SIG-M5 treated with dmso at 0.1 percent for 504 hours (cell line): ENCODE measurements at regions not wholly inside any gene's neighbourhood (a gene's known extent, or its start where the extent isn't known, plus 50 kb on each side); places are given as distances from the start of the nearest gene placed in this dataset.
"Not testable (repeated sequence)": the region's sequence is repeated elsewhere in the genome, so short reads cannot be mapped to it uniquely, and the experiment has no call there.

Experiments
- DNase-seq: peaks from one replicate; lab custom pipeline; 2025; ENCODE audit not compliant: unreplicated experiment; lab: John Stamatoyannopoulos, UW

DNA sequence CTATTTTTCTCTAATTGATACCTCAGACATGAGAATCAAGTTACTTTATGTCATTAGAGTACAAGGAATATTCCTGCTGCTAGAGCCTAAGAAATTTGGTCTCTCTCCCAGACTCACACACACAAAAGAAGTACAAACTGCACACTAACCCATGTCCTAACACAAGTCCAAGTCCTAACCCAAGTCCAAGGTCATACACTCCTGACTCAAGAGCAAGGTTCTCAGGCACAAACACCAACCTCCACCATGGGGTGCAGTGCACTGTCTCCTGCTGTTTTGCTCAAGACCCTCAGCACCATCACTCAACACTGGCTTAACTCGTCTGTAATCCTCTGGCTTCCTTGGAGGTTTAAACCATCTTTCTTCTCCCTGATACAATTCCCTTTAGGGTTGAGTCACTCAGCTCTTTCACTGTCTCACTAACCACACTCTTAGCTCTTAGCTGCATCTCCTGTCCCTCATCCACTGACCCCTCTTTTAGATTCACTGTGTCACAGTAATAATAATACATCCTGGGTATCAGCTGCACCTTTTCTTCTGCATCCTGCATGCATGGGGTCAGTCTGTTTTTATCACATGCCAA is 129.8 kb downstream of the BCL2L11 start:
- no peak for DNase-seq

DNA sequence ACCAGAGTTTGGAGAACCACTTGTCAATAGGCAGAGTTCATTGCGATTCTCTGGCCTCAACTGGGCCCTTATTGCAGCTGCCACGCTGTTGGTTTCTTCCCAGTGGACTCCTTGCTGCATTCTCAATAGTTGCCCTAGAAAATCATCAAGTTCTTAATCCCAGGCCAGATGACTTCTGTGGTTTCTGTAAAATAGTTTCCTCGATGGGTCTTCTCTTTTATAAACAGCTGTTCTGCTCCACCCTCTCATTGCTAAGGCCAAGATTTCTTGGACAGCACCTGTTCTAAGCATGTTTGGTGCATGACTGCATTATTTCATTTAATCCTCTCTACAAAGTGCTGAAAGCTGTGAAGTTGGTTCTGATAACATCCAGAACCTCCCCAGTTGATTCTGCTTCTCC is 131.0 kb downstream of the BCL2L11 start:
- no peak for DNase-seq

DNA sequence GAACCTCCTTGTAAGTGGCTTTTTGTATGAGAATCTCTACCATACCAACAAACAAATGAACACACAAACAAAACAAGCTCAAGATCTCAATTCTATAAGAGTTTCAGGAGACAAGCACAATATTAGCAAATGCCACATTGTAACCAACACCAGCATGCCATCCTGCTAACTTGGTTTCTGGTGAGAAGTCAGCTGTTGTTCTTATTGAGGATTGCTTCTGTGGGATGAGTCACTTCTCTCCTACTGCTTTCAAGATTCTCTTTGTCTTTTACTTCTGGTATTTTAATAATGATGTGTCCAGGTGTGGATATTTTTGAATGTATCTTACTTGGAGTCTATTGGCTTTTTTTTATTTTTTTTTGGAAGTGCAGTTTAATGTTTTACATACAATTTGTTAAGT is 131.7 kb downstream of the BCL2L11 start:
- DNase-seq = no peak

DNA sequence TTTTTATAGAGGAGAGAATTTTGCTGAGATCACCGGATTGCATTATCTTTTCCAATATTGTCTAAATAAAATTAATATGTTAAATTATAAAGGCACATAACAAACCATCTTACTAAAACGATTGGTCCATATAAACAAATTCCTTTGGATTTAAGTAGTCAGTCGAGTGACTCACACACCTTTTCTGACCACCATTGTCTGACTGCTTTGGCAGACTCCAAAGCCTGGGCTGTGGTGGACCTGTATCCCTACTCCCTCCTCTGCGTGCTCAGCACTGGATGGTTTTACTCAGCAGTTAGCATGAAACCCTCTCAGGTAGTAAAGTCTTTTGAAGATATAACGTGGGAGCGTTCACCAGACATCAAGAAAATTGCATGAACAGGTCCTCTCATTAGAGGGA is 134.2 kb downstream of the BCL2L11 start:
- DNase-seq = not testable (repeated sequence)

DNA sequence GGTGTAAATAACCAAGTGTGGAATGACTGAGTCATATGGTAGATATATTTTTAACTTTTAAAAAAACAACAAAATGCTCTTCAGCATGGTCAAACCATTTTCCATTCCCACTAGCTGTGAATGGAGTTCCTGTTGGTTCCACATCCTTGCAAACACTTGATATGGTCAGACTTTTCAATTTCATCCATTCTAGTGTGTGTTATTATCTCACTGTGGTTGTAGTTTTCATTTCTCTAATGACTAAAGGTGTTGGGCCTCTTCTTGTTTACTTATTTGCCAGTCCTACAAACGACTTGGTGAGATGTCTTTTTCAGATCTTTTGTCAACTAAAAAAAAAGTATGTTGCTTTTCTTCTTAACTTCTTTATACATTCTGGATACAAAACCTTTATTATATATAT is 135.9 kb downstream of the BCL2L11 start:
- not testable (repeated sequence) for DNase-seq

DNA sequence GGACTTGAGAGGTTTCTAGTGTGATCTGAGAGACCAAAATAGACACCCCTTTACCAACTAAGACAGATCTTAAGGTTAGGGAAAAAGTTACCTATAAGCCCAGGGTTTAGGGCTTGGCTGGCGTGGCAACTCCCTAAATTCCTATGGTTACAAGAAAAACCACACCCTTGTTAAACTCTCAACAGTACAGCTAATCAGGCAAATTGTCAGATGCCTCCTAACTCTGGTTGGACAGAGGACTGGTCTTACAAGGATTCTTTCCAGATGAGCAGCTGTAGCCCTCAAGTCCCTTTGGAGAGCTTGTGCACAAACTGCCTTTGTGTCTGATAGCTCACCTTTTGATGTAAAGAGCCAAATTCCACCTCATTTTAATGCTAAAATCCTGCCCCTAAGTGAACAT is 136.9 kb downstream of the BCL2L11 start:
- DNase-seq = not testable (repeated sequence)

DNA sequence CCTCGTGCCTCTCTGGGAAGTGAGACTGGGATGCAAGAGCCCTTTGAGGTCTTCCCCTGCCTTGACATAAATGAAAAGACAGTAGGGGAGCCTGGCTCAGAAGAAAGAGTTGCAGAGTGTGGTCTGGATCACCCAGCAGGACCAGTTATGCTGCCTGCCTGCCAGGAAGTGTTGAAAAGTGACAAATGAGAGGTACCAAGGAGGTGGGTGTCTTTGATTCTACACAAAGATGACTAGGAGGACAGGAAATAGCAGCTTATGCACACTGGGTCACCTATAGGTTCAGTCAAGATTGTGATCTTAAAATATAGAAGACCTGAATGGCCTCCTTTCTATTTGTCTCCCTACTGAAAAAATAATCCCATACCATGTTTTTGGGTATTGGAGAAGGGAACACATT is 137.6 kb downstream of the BCL2L11 start:
- DNase-seq = not testable (repeated sequence)

DNA sequence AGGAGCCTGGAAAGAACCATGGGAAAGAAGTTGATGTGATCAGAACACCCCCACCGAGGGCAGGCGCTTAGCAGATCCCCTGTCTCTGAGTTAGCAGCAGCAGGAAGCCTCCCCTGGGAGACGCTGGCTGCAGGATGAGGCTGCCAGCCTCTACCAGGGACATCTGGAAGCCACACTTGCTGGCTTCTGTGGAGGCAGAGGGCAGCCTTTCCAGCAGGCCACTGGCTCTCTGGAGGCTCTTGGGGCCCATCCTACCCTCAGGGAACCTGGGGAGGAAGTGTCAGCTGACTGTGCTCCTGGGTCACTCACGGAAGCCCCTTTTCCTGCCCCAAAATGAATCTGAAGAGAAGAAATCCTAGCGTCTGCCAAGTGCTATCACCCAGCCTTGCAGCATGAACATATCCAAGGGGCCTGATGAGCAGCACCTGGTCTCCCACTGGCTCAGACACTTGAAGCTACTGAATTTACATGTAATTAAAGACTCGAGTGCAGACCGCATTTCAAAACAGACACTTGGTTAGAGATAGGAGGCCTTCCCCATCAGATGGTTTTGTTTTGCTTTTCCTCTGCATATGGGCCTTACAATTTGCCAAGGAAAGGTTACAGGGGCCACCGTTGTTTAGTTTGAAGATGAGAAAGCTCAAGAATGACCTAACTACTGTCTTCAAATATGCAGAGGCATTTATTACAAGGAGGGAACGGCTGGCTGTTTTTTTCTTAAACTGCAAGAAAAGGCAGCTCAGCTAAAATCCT is 142.1 kb downstream of the BCL2L11 start:
- not testable (repeated sequence) for DNase-seq

DNA sequence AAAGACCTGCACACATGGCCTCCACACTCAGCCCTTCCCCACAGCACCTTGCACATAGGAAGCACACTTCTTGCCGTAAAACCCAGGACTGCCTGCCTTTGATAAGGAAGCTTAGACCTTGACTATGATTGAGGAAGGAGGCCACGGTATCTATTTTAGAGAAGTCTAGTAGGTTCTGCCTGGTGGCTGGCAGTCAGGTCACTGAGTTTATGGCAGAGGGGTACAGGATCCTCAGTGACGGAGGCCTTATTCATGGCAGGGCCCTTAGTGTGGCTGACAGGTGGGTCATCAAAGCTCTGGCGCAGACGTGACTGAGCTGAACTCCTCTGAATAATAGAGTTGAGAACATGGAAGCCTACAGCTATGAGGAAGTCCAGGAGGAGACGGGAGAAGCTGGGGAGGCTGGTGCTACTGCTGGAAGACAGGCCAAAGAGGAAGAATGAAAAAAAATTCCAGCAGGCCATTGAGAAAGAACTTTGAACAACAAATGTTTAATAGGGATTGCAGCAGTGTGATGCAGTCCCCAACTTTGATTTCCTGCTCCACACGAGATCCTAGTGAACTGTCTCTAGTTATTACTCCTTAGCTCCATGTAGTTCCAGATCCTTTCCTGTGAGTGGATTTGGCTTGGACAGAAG is 142.8 kb downstream of the BCL2L11 start:
- not testable (repeated sequence) for DNase-seq

DNA sequence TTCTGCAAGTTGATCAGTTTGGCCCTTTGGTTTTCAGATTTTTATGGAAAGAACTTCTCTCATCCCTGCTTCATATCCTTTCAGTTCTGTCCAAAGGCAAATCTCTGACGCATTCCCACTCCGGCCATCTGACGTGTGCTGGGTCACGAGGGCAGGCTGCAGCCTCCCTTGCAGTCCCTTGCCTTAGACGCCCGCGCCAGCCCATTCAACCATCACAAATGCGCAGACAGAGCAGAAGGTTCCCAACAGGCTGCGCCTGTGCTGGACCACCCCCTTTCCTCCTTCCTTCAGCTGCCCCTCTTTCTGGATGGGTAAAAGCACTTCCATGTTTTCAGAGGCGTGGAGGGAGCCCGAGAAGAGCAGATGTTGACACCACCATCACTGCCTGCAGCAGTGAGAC is 144.2 kb downstream of the BCL2L11 start:
- DNase-seq = not testable (repeated sequence)

DNA sequence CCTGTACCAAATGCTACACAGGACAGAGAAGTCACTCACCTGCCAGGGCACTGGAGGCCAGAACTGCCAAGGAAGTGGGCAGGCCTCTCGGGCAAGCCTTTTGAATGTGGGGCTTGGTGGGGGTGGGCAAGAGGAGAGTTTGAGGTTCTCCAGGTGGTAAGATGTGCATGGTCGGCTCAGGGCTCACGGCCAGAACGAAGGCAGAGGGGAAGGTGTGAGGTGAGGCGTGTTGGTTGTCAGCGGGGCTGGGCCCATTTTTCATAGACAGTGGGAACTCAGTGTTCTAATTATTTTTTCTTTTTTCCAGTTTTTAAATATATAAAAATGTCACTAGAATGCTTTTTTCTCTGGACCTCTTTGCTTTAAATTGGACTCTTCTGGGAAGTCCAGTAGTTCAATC is 145.8 kb downstream of the BCL2L11 start:
- DNase-seq = not testable (repeated sequence)

DNA sequence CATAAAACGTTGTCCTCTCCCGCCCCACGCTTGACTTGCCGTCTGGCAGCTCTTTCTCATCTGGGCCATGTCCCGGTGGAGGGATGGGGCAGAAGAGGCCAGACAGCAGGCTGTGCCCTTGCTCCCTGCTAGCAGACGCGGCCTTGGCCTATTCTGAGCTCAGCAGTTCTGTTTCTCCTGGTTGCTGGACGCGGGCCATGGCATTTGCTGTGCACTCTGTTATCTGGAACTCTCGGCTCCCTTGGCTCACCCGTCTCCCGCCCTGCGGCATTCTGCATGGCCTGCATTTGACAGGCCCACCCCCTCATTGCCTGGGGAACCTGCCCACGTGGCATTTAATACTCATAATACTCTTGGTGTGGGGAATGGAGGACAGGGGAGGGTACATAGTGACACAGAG is 146.3 kb downstream of the BCL2L11 start:
- DNase-seq = not testable (repeated sequence)

DNA sequence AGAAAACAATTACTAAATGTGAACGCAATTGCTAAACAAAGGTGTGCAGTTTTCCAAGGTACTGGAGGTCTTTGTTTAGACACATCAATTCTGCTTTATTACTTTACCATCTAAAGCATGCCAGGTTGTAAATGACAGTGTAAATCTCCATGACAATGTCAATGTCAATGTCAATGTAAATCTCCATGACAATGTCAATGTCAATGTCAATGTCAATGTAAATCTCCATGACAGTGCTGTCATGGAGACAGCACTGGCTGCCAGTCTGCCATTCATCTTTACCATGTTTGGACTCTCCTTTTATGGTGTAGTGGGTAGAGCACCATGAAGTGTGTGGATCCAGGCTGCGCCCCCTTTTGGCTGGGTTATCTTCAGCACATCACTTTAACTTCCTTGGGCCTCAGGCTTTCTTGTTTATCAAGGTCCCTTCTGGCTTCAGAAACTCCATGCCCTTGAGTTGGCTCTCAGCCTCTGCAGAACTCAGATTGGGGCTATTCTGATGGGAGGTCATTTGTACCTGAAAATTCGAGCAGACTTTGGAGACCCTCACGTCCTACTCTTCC is 149.1 kb downstream of the BCL2L11 start:
- DNase-seq = not testable (repeated sequence)

DNA sequence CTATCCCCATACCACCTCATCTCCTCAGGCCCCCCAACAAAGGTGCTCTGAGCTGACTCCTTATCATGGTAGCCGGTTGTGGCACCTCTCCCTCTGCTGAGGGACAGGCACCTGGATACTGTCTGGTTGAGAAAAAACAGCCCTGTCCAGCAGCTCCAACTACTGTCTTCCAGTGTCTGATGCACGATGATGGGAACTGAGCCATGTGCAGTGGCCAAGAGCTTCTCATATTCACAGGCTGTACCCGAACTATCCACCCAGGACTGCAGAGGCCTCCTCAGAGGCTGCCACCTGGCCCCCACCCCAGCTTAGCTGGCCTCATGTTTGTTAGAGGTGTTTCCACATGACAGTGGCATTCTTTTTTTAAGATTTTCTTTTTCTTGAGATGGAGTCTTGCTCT is 149.9 kb downstream of the BCL2L11 start:
- not testable (repeated sequence) for DNase-seq

DNA sequence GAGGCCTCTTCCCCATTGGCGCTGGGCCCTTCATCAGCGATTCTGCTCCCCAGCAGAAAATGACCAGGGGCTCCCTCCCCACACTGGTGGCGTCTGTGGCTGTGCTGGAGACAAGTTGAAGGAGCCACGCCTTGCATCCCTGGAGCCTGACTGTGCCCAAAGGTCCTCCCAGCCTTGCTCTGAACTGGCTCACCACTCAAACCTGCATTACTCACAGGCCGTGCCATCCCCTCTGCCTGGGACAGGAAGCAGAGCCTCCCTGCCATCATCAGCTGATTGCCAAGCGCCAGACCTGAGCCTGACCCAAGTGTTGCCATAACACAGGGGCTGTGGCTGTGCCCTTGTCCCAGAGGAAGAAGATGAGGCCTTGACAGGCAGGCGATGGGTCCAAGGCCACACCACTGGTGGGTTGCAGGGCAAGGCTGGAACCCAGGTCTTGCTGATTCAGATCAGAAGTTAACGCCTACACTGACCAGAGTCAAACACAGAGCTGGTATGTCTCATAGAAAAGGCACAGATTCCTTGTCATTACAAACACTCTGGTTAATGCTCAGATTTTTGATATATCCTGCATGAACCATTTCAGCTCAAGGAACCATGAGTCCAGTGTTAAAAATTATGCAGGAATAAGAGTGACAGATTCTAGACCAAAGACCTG is 151.1 kb downstream of the BCL2L11 start:
- DNase-seq = not testable (repeated sequence)

DNA sequence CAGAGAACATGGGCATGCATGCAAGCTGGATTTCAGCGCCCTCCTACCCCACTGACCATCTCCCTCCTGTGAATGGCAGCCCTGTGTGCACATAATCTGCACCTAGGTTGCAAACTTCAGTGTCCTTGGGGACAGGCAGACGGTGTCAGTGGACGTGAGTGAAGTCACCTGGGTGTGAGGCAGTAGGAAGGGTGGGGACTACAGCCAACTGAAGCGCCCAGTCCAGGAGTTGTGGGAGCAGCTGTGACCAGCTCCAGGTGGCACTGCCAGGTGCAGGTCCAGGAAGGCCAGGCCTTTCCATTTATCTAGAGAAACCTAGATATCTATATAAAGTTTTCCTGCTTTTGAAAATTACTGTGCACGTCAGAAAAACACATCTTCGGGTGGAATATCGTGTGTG is 152.3 kb downstream of the BCL2L11 start:
- not testable (repeated sequence) for DNase-seq

DNA sequence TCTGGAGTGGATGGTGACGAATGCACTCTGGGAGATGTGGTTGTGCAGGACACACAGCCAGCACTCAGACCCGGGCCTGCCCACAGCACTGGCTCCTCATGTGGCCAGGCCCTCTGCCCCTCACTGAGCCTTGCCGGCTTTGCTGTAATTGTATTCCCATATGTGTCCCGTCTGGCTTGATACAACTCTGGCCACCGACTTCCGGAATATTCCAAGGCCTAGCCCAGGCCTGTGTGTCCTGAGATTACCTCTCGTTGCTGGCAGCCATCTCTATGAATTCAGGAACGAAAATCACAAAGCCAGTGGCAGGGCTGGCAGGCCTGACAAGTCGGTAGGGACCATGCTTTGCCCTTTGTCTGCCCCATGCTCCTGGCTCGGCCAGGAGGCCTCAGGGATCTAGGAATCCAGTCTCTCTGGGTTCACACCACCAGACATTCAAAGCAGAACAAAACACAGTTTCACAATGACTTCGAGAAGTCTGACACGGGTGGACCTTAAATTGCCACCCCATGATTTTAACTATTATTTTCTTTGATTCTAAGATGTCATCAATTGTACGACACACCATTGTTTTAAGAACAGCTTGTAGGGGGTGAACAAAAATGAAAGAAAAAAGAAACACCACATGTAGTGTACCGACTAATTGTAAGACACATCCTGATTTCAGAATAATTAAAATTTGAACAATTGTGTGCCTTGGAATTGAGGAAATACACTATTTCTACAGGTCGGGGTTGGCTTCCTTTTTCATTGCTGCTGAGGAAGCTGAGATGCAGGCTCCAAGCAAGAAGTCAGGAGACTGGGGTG is 154.5 kb downstream of the BCL2L11 start:
- DNase-seq = not testable (repeated sequence)

DNA sequence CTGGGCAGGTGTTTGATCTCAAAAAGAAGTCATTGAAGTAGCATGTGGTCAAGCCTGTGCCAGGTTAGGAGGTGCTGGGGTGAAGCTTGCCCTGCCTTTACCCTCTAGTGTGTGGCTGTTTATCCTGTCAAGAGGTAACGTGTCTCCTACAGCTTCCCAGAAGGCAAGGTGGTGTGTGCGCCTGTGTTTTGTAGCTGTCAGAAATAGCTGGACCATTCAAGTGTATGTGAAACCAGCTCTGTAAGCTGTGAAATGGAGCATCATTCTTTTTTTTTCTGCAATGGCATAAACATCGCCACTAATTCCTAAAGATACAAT is 155.1 kb downstream of the BCL2L11 start:
- DNase-seq = not testable (repeated sequence)

DNA sequence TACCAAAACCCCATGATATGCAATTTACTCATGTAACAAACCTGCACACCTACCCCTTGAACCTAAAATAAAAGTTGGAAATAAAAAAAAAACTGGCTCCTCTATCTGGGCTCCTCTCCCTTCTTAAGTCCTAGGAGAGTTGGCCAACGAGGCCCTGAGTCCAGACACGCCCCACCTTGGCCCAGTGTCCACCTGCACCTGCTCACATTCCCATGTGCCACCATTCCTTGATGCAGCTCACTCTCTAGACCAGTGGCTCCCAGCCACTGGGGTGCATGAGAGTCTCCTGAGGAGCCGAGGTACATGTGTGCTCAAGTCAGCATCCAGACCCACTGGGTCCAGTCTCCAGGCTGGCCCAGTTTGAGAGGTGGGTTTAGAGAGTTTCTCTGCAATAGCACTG is 157.4 kb downstream of the BCL2L11 start:
- not testable (repeated sequence) for DNase-seq

DNA sequence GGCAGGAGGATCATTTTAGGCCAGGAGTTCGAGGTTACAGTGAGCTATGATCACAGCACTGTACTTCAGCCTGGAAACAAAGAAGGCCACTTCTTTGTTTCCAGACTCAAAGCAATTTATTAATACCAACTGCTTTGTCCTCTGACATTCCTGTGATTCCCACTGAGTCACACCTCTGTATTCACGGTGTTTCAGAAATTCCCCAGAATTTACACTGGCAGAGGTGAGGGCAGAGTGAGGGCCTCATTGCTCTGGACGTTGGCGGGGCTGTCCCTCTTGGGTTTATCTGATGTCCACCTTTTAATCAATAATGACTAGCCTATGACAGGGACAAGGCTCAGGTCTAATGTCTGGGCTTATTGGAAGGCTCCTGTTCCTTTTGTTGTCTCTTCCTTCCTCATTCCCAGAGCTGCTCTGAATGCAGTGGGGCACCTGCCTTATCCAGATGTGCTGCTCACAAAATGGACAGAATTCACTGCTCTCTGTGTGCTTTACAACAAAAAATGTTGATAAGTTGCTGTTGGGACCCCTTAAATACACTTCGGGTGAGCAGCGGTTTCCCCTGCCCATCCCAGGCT is 160.1 kb downstream of the BCL2L11 start:
- not testable (repeated sequence) for DNase-seq
